ENCODE measurements at regions not wholly inside any gene's neighbourhood (a gene's known extent, or its start where the extent isn't known, plus 50 kb on each side); places are given as distances from the start of the nearest gene placed in this dataset.

DNA sequence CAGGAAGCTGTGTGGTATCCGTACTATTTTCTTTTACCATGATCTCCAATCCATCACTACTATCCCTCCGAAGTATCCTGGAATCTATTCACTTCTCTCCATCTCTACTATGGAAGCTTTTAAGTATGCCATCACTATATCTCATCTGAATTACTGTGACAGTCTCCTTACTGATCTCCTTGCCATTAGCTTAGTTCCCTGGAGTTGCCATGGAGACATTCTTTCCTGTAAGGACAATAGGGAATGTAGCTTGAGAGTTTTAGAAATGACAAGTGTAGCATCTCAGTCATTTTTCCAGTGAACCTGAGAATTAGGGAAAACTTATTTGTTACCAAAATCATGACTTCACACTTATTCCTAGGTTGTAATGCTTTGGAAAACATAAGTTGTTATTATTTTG lies 86.3 kb downstream of the HPGD start:
- TF ChIP-seq, protein P1, sequence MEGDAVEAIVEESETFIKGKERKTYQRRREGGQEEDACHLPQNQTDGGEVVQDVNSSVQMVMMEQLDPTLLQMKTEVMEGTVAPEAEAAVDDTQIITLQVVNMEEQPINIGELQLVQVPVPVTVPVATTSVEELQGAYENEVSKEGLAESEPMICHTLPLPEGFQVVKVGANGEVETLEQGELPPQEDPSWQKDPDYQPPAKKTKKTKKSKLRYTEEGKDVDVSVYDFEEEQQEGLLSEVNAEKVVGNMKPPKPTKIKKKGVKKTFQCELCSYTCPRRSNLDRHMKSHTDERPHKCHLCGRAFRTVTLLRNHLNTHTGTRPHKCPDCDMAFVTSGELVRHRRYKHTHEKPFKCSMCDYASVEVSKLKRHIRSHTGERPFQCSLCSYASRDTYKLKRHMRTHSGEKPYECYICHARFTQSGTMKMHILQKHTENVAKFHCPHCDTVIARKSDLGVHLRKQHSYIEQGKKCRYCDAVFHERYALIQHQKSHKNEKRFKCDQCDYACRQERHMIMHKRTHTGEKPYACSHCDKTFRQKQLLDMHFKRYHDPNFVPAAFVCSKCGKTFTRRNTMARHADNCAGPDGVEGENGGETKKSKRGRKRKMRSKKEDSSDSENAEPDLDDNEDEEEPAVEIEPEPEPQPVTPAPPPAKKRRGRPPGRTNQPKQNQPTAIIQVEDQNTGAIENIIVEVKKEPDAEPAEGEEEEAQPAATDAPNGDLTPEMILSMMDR (IDR thresholded peaks at IDR 0.05) = no peak
- TF ChIP-seq POLR2A (IDR thresholded peaks at IDR 0.05) = no peak
- no peak for TF ChIP-seq POLR2AphosphoS5 (IDR thresholded peaks at IDR 0.05)
